Endothelial cell of hepatic sinusoid (primary cell): ENCODE measurements at regions not wholly inside any gene's neighbourhood (a gene's known extent, or its start where the extent isn't known, plus 50 kb on each side); places are given as distances from the start of the nearest gene placed in this dataset.

Experiments used
- in situ Hi-C: cut with HindIII; loops from 2 replicates; pipeline ENCODE4 v1.10.0; 2017; ENCODE audit warnings: low sequenced_read_pairs

DNA sequence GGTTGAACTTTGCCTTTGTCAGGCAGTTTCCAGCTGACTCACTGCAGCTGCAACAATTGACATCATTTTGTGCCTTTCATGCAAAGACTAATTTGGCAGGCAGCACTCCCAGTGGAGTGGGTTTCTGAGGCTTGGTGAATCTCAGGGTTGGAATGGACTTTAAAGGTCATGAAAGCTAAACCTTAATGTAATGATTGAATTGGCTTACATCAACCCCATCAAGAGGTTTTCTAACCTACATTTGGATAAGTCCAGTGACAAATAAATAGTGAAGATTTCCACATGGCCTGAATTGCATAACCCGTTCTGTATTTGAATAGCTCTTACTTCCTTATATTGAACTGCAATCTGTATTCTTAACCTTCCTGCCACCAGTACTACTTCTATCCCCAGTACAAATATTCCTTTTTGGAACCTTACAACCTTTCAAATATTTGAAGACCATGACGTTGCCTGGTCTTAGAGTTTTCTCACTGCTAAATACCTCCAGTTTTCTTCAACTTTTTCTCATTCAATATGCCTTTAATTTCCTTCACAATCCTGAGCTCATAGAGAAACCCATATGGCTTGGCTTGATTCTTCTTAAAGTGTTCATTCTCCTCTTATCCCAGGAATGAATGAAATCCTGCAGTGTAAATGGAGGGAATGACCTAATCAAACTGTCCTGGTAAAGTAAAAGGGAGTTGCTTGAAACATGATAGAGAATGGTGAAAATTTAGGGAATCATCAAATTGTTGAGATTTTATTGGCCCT, 168.1 kb upstream of the NOVA1 start:
- in situ Hi-C loops, result no loop called here

DNA sequence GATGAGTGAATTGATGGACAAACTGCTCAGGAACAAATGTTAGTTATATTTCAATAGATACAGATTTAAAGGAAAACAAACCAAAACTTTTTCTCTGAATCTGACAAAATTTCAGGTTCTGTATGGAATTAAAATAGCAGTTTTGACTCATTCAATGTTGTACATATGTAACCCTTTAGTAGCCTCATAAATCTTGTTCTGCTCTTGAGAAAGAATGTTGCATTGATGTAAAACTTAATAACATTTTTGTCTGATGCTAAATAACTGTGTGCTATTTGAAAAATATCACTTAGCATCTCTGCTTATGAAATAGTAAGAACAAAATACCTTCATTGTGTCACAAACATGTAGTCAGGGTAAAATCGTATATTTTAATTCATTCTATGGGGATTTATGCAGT, 168.9 kb upstream of the NOVA1 start:
- in situ Hi-C loops, result no loop called here

DNA sequence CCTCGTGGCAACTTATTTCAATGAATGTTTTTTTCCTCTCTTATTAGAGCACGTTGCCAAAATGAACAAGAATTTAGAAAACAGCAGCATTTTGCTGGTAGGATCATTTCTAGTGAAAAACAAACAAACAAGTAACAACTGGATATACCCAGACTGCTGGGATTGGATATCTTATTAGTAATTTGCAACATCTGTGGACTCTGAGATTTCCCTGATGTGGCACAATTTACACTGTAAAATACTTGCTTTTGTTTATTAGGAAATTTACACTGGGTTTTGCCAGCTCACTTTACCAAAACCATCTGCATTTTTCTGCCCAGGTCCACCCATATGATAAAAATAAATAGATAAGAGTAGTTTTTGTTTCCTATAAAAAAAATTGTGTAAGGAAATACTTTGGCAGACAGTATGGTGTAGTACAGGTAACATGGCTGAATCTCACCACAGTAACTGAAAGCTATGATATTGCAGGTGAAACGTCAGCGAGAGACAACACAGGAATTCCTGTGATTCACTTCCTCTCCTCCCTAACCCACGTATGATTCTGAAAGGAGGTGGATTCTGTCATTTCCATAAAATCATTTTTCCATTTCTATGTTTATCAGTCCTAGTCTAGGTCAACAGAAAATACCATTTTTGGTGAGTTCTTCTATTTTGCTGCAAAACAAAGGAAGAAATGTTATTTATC, 176.2 kb upstream of the NOVA1 start:
- in situ Hi-C loops, result no loop called here

DNA sequence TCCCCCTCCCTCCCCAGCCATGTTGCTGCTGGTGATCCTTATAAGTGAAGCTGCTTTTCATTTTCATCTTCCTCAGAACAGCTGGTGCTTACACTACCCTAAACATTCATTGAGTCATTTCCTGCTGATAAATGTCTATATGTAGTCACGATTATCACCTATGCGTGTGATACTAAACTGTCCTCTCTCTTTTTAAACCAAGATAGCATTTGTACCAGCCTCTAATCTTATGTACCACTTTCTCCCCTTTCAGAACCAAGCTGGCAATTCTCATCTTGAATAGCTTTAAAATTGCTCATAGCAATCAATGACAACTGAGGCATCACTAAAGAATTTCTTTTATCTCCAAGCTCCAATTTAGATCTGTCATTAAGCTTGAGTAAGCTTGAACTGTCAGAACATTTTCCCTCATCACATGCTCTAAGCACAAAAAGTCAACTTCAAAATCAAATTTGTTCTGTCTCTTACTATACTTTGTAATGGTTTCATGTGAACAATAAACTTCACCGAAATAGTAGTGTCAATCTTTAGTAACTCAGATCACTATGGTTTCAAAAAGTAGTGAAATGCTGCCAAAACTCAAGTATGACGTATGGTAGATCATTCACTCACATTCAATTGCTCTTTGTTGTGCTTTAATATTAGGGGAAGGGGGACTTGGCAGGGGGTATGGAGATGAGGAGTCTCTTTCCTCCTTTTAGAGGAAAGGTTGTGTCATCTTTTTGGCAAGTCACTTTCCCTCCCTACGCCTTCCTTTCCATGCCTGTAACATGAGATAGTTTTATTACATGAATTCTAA, 178.1 kb upstream of the NOVA1 start:
- in situ Hi-C loops, result no loop called here

DNA sequence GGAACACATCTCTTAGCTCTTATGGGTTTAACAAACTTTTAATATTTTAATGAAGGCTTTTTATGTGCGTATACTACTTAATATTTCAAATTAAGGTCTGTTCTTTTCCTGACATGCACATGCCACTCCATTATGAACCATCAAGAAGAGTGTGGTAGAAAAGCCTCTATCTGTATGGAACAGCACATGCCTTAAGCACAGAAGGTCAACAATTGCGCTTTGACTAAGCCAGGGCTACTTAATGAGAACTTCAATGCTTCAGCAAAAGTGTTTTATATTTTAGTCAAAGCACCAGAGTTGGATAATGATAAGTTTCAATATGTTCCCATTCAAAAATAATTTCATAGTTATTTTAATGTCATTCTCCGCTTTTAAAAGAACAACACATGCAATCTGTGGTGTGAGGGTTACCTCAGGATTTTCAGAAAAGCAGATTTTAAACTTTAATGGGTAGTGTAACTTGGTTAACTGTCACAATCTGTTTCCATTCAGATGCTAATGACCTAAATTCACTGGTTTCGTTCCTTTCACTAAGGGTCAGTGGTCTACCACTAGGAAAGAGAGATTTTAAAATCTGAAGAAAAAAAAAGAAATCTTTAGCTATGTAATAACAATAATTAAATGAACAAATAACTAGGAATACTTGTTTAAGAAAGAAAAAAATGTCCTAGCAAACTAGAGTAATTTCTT, 193.4 kb upstream of the NOVA1 start:
- in situ Hi-C loops, result no loop called here

DNA sequence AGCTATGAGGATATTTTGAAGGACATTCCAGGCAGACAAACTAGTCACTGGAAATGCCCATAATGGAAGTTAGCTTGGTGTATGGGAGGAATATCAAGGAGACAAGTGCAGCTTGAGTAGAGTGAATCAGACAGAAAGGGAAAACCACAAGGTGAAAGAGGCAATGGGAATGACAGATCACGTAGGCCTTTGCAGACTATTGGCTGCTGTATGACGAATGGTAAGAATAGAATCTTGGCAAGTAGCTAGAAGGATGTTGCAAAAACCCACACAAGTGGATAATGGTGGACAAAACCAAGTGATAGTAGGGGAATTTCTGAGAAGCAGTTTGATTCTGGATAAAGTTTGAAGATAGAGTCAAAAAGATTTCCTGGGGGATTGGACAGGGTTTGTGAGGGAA, 196.9 kb upstream of the NOVA1 start:
- in situ Hi-C loops, result no loop called here

DNA sequence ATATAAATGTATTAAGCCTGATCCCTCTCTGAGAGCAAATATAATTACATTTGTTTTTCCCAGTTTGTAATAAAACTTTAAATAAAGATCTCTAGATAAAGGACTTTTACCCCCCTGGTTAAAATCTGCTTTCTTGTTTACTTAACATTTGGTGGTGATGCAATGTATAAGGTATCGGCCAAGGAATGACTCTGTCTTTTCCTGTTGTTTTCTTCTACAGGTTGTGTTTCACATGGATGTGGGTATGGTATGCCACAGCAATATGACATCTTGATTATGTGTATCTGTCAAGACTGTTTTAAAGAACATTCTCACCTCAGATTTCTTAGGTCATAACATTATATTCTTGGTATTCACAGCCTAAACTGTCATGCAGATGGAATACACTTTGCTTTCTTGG, 210.6 kb upstream of the NOVA1 start:
- in situ Hi-C loops, result no loop called here

DNA sequence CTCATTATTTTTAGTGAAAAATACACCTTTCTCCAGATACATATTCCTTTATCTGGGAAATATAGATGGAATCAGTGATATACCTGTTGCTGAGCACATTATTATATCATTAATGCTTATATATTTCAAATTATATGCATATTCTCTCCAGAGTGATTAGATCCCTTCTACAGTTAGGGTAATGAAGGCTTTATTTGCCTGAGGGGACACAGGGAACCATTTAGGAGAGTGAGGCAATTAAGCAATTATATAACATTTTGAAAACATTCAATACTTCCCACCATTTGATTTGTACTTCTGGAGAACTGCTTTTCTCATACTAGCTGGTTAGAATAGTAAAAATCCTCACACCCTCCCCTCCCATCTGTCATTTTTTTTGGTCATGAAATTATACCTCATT, 212.8 kb upstream of the NOVA1 start:
- in situ Hi-C loops, result no loop called here

DNA sequence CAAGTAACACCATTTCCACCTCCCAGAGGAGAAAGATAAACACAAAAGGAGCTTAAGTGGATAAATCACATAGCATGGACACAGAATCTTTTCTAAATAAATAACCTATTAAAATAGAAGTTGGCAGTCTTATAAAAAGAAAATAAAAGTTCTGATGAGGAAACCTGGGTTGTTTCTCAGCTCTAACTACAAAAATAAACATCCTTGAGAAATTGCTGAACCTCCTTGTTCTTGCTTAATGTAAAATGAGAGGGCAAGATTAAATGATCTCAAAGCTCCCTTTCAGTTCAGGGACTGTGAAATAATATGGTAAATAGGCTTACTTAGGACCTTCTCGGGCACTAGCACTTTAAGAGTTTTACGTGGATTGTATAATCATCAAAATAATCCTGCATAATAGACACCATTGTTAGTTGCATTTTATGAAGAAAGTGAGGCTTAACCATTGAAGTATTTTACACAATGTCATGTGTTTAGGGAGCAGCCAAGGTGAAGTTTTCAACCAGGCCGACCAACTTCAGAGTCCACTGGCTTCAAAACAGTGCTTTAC, 214.0 kb upstream of the NOVA1 start:
- in situ Hi-C loops, result no loop called here

DNA sequence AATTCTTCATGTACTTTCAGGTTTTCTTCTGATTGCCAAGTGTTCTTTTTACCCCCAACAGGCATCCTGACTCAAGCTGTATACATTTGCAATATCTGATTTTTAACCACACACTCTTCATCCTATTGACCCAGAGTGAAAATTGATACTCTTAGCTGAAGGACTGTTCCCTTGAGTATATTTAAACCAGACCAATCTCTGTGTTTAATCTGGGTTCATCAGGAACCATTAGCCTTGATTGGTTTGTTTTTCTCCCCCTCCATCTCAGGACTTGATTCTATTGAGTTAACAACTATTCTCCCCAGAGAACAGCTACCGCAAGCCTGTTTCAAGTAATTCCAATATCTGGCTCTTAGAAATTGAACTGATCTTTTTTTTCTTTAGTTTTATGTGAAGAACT, 222.3 kb upstream of the NOVA1 start:
- in situ Hi-C loops, result no loop called here

DNA sequence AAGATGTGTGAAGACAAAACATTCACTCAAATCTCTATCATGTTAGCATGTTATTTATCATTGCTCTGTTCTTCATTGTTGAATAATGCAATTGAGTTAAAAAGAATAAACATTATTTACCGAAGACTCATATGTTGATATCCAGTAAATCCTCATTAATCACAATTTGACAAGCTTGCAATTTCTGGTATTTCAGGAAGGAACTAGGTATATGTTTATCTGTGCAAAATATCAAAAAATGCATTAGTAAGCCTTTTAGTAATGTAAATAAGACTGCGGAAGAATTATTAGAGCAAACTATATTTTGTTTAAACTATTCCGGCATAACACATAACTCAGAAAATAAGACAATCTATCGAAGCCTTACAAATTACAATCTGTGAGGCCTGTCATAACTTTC, 222.7 kb upstream of the NOVA1 start:
- in situ Hi-C loops, result no loop called here

DNA sequence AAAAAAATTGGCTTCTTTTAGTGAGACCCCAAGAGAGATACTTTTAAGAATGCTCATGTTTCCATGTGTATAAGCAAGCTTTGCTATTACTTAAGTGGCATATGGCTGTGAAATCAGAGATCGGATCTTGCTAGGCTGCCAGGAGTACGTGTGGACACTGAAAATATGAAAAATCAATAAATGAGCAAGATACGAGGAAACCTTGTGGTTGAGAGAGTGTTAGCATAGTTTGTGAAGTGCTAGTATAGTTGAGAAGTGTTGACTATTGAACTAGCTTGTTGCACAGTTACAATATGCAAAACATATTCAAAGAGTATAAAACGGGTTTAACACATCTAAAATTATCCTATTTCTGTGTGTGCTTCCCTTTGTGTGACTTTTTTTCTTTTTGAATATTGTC, 230.9 kb upstream of the NOVA1 start:
- in situ Hi-C loops, result loop anchor here (5.0 kb wide), 1 partner anchor 34 kb away; no protein-coding TSS in a partner anchor

DNA sequence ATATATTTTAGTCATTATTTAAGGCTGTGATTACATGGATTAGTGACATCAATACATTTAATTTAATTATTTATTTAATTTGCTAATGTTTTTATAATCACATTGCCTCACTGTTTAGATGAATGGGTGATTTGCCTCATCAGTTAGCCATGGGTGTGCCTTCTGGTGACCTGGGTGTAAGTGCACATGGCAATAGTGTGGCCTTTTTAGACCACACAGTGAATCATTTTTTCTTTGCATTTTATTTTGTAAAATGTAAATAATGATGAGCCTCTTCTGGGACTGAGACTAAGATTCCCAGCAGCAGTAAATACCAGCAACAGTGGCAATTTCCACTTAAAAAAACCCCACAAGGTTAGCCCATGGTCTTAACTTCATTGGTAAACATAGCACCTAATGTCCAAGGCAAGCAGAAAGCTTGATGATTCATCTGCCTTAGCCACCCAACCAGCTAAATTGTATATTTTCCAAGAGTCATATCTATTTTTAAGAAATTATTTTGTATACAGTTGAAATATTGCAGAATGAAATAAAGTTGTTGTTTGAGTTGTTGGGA, 235.9 kb upstream of the NOVA1 start:
- in situ Hi-C loops, result no loop called here

DNA sequence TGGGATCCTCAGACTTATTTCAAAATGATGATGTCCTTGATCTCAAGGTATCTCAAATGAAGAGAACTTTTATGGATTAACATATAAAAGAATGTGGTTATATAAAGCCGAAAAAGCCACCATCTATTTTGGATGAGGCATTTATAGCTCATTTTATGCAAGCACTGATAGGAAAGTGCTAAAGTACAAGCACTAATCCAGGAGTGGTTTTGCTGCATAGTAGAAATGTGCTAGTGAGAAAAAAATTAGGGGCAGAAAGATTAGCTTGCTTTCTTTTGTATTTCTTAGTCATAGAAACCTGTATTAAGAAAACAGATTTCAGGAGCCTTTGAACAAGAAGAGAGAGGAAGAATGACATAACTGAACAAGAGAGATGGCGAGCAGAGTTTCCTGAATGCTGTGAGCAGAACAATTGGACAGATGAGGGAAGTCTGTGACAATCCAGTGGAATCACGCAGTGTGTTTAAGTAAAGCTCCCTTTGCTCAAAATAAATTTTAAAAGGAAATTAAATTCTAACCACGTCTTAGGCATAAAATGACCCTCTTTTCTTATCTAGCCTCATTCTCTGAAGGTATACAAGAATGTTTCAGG, 238.2 kb upstream of the NOVA1 start:
- in situ Hi-C loops, result no loop called here

DNA sequence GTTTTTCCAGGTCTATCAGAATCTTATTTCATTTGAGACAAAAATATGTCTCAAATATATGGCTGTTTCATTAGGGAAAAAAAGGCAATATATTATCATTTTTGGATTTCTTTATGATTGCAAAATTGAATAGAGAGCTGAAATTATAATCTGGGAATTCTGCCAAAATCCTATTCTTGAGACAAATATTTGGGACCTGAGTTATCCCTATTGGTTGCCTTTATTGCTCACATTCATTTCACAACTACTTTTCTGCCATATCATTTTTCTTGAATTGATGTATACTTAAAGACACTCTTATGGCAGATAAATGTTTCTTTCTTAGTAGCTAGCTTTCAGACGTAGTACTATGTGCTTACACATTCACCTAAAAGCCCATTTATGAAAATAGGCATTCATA, 241.6 kb upstream of the NOVA1 start:
- in situ Hi-C loops, result no loop called here

DNA sequence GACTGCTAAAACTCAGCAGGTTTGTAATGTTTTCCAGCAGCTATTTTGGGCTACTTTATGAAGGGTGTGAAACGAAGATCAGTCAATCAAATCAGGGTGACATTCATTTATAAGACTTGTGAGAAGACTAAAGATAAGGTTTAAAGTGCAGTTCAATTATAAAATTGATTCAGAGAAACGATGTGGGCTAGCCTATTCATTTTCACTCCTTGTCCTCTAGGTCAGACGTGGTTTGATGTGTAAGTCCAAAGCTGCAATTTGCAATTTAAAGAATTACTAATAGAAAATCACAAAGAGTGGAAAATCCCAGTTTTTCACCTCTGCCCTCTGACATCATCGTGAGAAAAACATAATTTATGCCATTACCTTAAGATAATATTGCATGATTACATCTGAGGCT, 243.5 kb upstream of the NOVA1 start:
- in situ Hi-C loops, result no loop called here

DNA sequence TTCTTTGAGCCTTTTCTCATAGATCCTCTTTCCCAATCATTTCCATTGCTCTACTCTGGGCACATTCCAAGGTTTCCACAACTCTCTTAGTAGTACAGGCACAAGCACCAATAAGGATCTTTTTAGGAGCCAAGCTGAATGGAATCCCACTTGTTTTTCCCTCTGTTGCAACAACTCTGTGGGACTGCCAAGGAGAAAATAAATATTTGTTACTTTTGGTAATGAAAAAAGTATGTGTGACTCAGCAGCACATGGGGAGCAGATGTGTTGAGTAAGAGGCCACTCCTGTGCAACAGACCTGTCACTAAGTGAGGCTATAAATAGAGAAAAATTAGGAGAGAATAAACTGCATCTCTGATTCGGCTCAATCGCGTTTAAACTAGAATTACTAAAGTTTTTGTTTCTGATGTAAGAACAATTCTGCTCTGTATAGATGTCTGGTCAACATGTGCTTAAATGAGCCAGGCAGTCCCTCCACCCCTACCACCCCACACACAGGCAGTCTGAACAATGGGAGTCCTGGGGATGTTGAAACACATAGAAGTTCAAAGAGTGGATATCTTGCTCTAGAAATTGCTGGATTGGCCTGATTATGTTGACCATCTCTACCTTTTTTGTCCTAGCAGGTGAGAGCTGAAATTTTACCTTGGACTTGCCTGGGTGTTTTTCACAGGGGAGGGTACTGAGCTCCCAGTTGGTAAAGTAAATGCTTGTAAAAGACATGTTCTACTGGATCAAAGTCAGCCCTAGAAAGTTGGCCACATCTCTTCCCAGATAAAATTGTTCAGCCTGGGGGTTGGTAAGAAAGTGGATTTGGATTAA, 244.3 kb upstream of the NOVA1 start:
- in situ Hi-C loops, result no loop called here

DNA sequence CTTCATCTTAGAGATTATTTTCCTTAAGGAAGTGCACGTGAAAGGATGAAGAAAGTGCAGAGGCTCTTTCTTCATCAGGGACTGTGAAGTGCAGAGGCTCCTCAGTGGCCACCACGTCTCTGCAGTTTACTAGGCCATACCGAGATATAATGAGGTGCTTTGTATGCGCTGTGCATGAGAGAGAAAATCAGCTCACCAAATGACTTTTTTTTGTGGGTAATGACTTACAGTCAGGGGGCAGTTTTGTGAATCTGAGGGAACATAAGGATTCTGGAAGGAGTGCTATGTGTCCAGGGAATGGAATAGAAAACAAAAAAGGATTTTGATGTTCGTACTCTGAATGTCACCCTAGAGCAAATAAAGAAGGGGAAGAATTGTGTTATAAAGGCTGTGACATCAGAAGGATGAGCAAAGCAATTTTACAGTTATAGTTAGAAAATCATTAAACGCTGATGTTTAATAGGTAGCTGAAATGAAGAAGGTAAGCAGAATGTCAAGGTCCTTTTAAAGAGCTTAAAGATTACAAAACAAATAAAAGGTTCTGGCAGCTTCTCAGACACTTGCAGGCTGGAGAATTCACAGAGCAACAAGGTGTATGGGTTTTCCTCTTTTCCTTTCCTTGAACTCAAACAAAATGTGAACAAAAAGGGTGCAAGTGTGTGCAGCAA, 247.5 kb upstream of the NOVA1 start:
- in situ Hi-C loops, result no loop called here

DNA sequence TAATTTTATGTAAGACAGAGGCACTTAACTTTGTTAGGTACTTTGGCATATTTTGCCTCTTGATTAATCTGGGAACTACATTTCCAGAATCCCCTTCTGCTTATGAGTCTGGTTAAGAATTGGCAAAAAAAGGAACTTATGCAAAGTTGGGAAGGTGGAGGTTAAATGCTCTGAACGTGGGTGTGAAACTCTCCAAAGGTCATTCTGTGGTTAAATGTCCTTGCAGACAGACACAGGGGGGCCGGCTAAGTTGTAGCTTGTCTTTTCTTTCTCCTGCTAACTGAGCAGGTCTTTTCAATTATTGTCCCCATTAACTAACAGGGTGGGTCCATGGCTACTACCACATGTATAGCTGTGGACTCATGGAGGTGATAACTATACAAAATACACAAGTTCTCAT, 248.6 kb upstream of the NOVA1 start:
- in situ Hi-C loops, result no loop called here
